IMR-90 (cell line): ENCODE measurements at regions not wholly inside any gene's neighbourhood (a gene's known extent, or its start where the extent isn't known, plus 50 kb on each side); places are given as distances from the start of the nearest gene placed in this dataset.

ENCODE experiments used
- ATAC-seq: fragments of 200-7000 bp; cut with Tn5 transposase; 2 replicates; pipeline ENCODE4 v1.9.1; 2020; ENCODE audit warnings: low read depth, mild to moderate bottlenecking, moderate library complexity
- BruUV-seq: library from RNA; stranded (reverse); fragments of 400-500 nt; replicated peaks from 2 replicates; lab custom pipeline; 2021; lab: Mats Ljungman, UMichigan
- CTCF ChIA-PET: fragments of 300-600 bp; formaldehyde crosslinking; extraction: SDS; loops from one replicate; lab custom pipeline; 2021; ENCODE audit warnings: antibody characterized with exemption; lab: Yijun Ruan, JAX
- POLR2A ChIA-PET: fragments of 300-600 bp; sonication (Branson Sonifier 250); formaldehyde crosslinking; loops from one replicate; lab custom pipeline; 2022; ENCODE audit warnings: antibody characterized with exemption; ENCODE audit not compliant: unreplicated experiment; lab: Charles Lee
- DNase-seq: peaks from one replicate; pipeline ENCODE4 v3.0.0; 2013
- H2AFZ ChIP-seq: replicated peaks from 2 replicates; pipeline ENCODE3; 2013; ENCODE audit warnings: low read length, mild to moderate bottlenecking; ENCODE audit not compliant: poor library complexity
- H2AK5ac ChIP-seq: 2 replicates; pipeline ENCODE4 v1.6.1; 2013; ENCODE audit warnings: low read depth, low read length, inconsistent platforms
- H2AK9ac ChIP-seq: replicated peaks from 2 replicates; pipeline ENCODE3; 2013; ENCODE audit warnings: mild to moderate bottlenecking, low read depth, low read length, moderate library complexity; ENCODE audit not compliant: poor library complexity
- H2BK120ac ChIP-seq: 2 replicates; pipeline ENCODE4 v1.6.1; 2013; ENCODE audit warnings: low read depth, low read length, inconsistent platforms
- H2BK15ac ChIP-seq: 3 replicates; pipeline ENCODE4 v1.6.1; 2013; ENCODE audit warnings: low read depth, low read length, inconsistent platforms
- H2BK20ac ChIP-seq: 2 replicates; pipeline ENCODE4 v1.6.1; 2013; ENCODE audit warnings: low read depth, mild to moderate bottlenecking, inconsistent platforms, low read length, moderate library complexity
- H2BK5ac ChIP-seq: 2 replicates; pipeline ENCODE4 v1.6.1; 2013; ENCODE audit warnings: mild to moderate bottlenecking, low read depth, low read length, inconsistent platforms; ENCODE audit not compliant: poor library complexity, severe bottlenecking
- H3K14ac ChIP-seq: replicated peaks from 2 replicates; pipeline ENCODE4 v1.6.1; 2013; ENCODE audit warnings: low read depth, low read length, inconsistent platforms
- H3K18ac ChIP-seq: 2 replicates; pipeline ENCODE4 v1.6.1; 2013; ENCODE audit warnings: low read depth, low read length, control low read depth
- H3K23ac ChIP-seq: 2 replicates; pipeline ENCODE4 v1.6.1; 2013; ENCODE audit warnings: low read depth, low read length, inconsistent platforms
- H3K27ac ChIP-seq: 2 replicates; pipeline ENCODE4 v1.5.1; 2013; ENCODE audit warnings: mild to moderate bottlenecking, control low read depth, low read length; ENCODE audit not compliant: insufficient read depth
- H3K27me3 ChIP-seq: 2 replicates; pipeline ENCODE4 v1.6.1; 2013; ENCODE audit warnings: low read length; ENCODE audit not compliant: control insufficient read depth, insufficient read depth
- H3K36me3 ChIP-seq: 2 replicates; pipeline ENCODE4 v1.6.1; 2013; ENCODE audit warnings: low read length, mixed read lengths; ENCODE audit not compliant: control insufficient read depth, insufficient read depth
- H3K4ac ChIP-seq: 2 replicates; pipeline ENCODE4 v1.6.1; 2013; ENCODE audit warnings: low read depth, low read length, inconsistent platforms
- H3K4me1 ChIP-seq: 2 replicates; pipeline ENCODE4 v1.6.1; 2013; ENCODE audit warnings: low read length, mixed read lengths; ENCODE audit not compliant: control insufficient read depth, insufficient read depth
- H3K4me2 ChIP-seq: 2 replicates; pipeline ENCODE4 v1.6.1; 2013; ENCODE audit warnings: low read depth, mild to moderate bottlenecking, control low read depth, low read length, moderate library complexity
- H3K4me3 ChIP-seq: 2 replicates; pipeline ENCODE4 v1.5.1; 2013; ENCODE audit warnings: low read depth, mild to moderate bottlenecking, control low read depth, low read length, moderate library complexity; ENCODE audit not compliant: insufficient read depth
- H3K56ac ChIP-seq: 2 replicates; pipeline ENCODE4 v1.6.1; 2013; ENCODE audit warnings: low read length, inconsistent platforms; ENCODE audit not compliant: insufficient read depth; ENCODE audit errors: extremely low read depth
- H3K79me1 ChIP-seq, 2 experiments: 2 replicates each; pipeline ENCODE4 v1.6.1; 2013; ENCODE audit warnings: low read length in 2 of 2, inconsistent platforms in 1 of 2, low read depth in 1 of 2
- H3K9ac ChIP-seq: 2 replicates; pipeline ENCODE4 v1.6.1; 2013; ENCODE audit warnings: low read depth, low read length, control low read depth
- H3K9me1 ChIP-seq: 2 replicates; pipeline ENCODE4 v1.6.1; 2013; ENCODE audit warnings: low read length, inconsistent platforms; ENCODE audit not compliant: insufficient read depth
- H3K9me3 ChIP-seq: 2 replicates; pipeline ENCODE4 v1.6.1; 2013; ENCODE audit warnings: low read length; ENCODE audit not compliant: control insufficient read depth, insufficient read depth
- H4K20me1 ChIP-seq: 2 replicates; pipeline ENCODE4 v1.6.1; 2013; ENCODE audit warnings: low read length, inconsistent platforms; ENCODE audit not compliant: insufficient read depth
- H4K5ac ChIP-seq: 2 replicates; pipeline ENCODE4 v1.6.1; 2013; ENCODE audit warnings: mild to moderate bottlenecking, low read depth, low read length, control low read depth
- H4K8ac ChIP-seq, 2 experiments: 2 replicates each; pipeline ENCODE4 v1.6.1; 2013; ENCODE audit warnings: low read depth in 2 of 2, low read length in 2 of 2, control low read depth in 1 of 2, inconsistent platforms in 1 of 2
- H4K91ac ChIP-seq: 2 replicates; pipeline ENCODE4 v1.6.1; 2013; ENCODE audit warnings: low read depth, low read length, inconsistent platforms; ENCODE audit not compliant: insufficient read depth
- SMC3 ChIP-seq: fragments of 150-350 bp; IDR thresholded peaks from 2 replicates; pipeline ENCODE4 v1.6.1; 2016; ENCODE audit warnings: low read depth, mild to moderate bottlenecking, antibody characterized with exemption, low read length, moderate library complexity
- WGBS, 2 experiments: methylation state at CpG; one replicate each; pipeline versions ENCODE4 v1.1.5 to v1.1.7; 2013; ENCODE audit warnings: missing lambda C conversion rate in 2 of 2; ENCODE audit not compliant: insufficient read length in 1 of 2; ENCODE audit errors: extremely low coverage in 2 of 2; 5-methylcytosine and 5-hydroxymethylcytosine counted together
- dilution Hi-C: fragments of 300-500 bp; cut with HindIII; formaldehyde crosslinking; loops from one replicate; pipeline ENCODE4 v1.14.3; 2018; ENCODE audit warnings: low sequenced_read_pairs; ENCODE audit not compliant: unreplicated experiment
- in situ Hi-C: fragments of 300-500 bp; cut with MboI; formaldehyde crosslinking; loops from 3 replicates; pipeline ENCODE4 v1.14.3; 2019; ENCODE audit warnings: low sequenced_read_pairs, inconsistent platforms, mixed read lengths
- intact Hi-C: fragments of 100-400 bp; cut with micrococcal nuclease; formaldehyde crosslinking; loops from 2 replicates; pipeline ENCODE4 v1.10.0; 2022

DNA sequence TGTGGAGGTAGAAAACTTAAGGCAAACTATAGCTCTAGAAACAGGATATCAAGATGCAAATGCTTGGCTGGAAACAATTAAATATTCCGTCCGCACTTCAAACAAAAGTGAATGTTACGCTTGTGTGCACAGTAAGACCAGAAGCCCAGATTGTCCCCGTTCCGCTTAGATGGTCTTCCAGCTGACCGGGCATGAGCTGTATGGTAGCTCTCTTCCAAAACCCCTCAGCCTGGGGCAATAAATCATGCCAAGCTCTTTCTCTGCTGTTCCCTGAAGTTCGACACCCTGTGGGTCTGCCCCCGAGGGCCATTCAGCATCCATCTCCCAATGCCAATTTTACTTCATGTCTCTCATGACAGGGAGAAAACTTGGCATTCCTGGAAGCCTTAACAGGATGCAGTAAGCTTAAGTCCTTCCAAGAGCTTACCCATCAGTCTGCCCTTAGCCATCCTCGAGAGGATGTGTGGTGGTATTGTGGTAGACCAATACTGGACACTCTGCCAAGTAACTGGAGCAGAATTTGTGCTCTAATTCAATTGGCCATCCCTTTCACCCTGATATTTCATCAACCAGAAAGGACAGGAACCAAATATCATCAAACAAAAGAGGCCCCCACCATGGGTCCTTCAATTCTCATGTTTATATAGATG, 70.7 kb upstream of the RANBP6 start:
- ChIA-PET CTCF (no interaction called here), POLR2A (no interaction called here)
- no peak overlapping the region for H3K14ac ChIP-seq
- 90% methylated on average over 5 of the region's 9 CpGs; no CpG with 5 or more reads in 1 of the 2 experiments for WGBS, 2 experiments
- no peak overlapping the region for H3K23ac ChIP-seq
- H3K9me3 ChIP-seq: no peaks in the 10 kb centered on the region
- H3K4me2 ChIP-seq: no peak overlapping the region
- H2AFZ ChIP-seq: no peak overlapping the region
- no peak overlapping the region for H2BK5ac ChIP-seq
- H3K4me1 ChIP-seq: no peaks in the 10 kb centered on the region
- H2AK5ac ChIP-seq: no peak overlapping the region
- no peaks in the 10 kb centered on the region for H3K79me1 ChIP-seq
- no peak overlapping the region for H4K5ac ChIP-seq
- DNase-seq: no peak
- H4K91ac ChIP-seq: no peak overlapping the region
- no TSS peak for BruUV-seq
- no peaks in the 10 kb centered on the region for H4K20me1 ChIP-seq
- no peak for TF ChIP-seq SMC3
- H3K9me1 ChIP-seq: no peaks in the 10 kb centered on the region
- no peak overlapping the region for H3K4ac ChIP-seq
- H3K18ac ChIP-seq: no peak overlapping the region
- no peak overlapping the region for H3K9ac ChIP-seq
- no peak overlapping the region for H2BK20ac ChIP-seq
- H3K27me3 ChIP-seq: peaks cover 3% of the 10 kb centered on the region
- dilution Hi-C loops: no loop called here
- no peak overlapping the region for H2AK9ac ChIP-seq
- no peaks in the 10 kb centered on the region for H3K36me3 ChIP-seq
- no peak overlapping the region for H3K27ac ChIP-seq
- no peak overlapping the region for H3K4me3 ChIP-seq
- H3K56ac ChIP-seq: no peak overlapping the region
- H4K8ac ChIP-seq: no peak overlapping the region
- no peak overlapping the region for H2BK120ac ChIP-seq
- ATAC-seq: no peak
- in situ Hi-C loops: no loop called here
- intact Hi-C loops: no loop called here
- no peak overlapping the region for H2BK15ac ChIP-seq
